ENCODE measurements at regions not wholly inside any gene's neighbourhood (a gene's known extent, or its start where the extent isn't known, plus 50 kb on each side); places are given as distances from the start of the nearest gene placed in this dataset.

DNA sequence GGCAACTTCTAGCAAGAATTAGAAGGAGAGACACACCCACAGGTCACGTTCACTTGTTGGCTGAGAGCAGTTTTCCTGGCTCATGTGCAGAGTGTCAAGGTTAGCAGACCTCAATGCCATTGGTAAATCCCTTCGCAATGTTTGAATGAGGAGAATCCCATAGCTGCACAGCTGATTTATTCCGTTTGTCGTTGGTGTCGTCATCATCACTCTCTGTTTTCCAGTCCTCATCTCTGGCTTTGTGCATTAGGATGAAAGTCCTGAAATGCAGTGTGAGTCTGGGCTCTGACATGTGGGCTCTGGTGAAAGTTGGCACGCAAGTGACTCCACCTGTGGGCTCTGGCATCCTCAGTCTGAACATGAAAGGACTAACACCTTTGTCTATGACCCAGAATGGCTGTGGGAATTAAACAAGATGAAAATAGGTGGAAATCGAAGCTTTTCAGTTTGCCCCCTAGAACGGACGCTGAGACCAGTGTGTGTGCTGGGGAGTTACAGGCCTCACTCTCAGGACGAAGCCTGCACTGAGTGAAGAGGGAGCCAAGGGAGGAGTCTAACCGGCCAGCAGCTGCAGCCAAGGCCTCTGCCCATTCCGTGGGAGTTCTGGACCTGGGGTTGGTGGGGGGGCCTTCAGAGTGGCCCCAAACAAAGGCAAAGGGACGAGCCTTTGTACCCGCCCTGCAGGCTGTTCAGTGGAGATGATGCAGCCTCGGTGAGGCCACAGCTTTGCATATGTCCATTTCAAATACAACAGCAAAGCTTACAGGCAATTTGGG, 74.8 kb upstream of the ZNF516 start:
- TF ChIP-seq EZH2 (IDR thresholded peaks at IDR 0.05; ENCODE audit: borderline replicate concordance, low read depth, low read length, severe bottlenecking) = no peak
- TF ChIP-seq, protein P1, sequence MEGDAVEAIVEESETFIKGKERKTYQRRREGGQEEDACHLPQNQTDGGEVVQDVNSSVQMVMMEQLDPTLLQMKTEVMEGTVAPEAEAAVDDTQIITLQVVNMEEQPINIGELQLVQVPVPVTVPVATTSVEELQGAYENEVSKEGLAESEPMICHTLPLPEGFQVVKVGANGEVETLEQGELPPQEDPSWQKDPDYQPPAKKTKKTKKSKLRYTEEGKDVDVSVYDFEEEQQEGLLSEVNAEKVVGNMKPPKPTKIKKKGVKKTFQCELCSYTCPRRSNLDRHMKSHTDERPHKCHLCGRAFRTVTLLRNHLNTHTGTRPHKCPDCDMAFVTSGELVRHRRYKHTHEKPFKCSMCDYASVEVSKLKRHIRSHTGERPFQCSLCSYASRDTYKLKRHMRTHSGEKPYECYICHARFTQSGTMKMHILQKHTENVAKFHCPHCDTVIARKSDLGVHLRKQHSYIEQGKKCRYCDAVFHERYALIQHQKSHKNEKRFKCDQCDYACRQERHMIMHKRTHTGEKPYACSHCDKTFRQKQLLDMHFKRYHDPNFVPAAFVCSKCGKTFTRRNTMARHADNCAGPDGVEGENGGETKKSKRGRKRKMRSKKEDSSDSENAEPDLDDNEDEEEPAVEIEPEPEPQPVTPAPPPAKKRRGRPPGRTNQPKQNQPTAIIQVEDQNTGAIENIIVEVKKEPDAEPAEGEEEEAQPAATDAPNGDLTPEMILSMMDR (IDR thresholded peaks at IDR 0.05; ENCODE audit: borderline replicate concordance, extremely low read depth, low read length, poor library complexity, severe bottlenecking) = no peak

Data from DND-41 (cell line).